ENCODE measurements at regions not wholly inside any gene's neighbourhood (a gene's known extent, or its start where the extent isn't known, plus 50 kb on each side); places are given as distances from the start of the nearest gene placed in this dataset.

DNA sequence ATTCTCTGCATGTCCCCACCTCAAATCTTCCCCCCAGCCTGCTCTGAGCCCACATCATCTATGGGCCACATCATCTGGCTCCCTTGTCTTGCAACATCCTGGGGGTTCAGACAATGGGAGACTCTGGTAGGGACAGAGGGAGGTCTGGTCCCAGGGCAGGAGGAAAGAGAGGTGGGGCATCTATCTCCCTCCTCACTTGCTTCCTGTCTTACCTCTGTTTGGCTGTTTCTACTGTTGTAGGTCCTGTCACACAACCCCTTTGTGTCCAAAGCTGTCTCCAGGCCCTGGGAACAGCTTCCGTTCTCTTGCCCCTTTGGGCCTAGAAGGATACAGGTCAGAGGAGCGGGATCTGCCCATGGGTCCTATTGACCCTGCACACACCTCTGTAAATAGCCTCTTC is 227.2 kb downstream of the NSG2 start:
- H3K9me3 ChIP-seq (ENCODE audit: low read depth) = no peaks in the 10 kb centered on the region
- no peak overlapping the region for H3K27ac ChIP-seq
- no peak overlapping the region for H3K27ac Mint-ChIP-seq
- DNase-seq (ENCODE audit: low spot score) = no peak
- no peak overlapping the region for H3K4me3 ChIP-seq
- H3K9ac ChIP-seq = no peak overlapping the region
- H4K20me1 ChIP-seq (ENCODE audit: low read depth) = no peaks in the 10 kb centered on the region
- H3K36me3 ChIP-seq = no peaks in the 10 kb centered on the region
- H3K4me2 ChIP-seq = no peak overlapping the region
- H3K4me3 Mint-ChIP-seq = no peak overlapping the region
- peaks cover 9% of the 10 kb centered on the region for H3K27me3 Mint-ChIP-seq (ENCODE audit: insufficient read depth, low read depth)
- H3K4me1 ChIP-seq = no peaks in the 10 kb centered on the region
- H3F3A ChIP-seq (ENCODE audit: low read depth) = no peaks in the 10 kb centered on the region
- no peaks in the 10 kb centered on the region for H3K27me3 ChIP-seq
- H3K36me3 Mint-ChIP-seq = no peaks in the 10 kb centered on the region
- H3K9me3 Mint-ChIP-seq = no peaks in the 10 kb centered on the region
- H3K4me1 Mint-ChIP-seq = no peaks in the 10 kb centered on the region
- no peak overlapping the region for H2AFZ ChIP-seq (replicated peaks)
- H3K79me2 ChIP-seq (ENCODE audit: low read depth) = no peaks in the 10 kb centered on the region
- TF ChIP-seq EZH2 (IDR thresholded peaks at IDR 0.05) (no peak), EZH2phosphoT487 (IDR thresholded peaks at IDR 0.05) (no peak)
- TF ChIP-seq, protein P1, sequence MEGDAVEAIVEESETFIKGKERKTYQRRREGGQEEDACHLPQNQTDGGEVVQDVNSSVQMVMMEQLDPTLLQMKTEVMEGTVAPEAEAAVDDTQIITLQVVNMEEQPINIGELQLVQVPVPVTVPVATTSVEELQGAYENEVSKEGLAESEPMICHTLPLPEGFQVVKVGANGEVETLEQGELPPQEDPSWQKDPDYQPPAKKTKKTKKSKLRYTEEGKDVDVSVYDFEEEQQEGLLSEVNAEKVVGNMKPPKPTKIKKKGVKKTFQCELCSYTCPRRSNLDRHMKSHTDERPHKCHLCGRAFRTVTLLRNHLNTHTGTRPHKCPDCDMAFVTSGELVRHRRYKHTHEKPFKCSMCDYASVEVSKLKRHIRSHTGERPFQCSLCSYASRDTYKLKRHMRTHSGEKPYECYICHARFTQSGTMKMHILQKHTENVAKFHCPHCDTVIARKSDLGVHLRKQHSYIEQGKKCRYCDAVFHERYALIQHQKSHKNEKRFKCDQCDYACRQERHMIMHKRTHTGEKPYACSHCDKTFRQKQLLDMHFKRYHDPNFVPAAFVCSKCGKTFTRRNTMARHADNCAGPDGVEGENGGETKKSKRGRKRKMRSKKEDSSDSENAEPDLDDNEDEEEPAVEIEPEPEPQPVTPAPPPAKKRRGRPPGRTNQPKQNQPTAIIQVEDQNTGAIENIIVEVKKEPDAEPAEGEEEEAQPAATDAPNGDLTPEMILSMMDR (IDR thresholded peaks at IDR 0.05) = no peak

DNA sequence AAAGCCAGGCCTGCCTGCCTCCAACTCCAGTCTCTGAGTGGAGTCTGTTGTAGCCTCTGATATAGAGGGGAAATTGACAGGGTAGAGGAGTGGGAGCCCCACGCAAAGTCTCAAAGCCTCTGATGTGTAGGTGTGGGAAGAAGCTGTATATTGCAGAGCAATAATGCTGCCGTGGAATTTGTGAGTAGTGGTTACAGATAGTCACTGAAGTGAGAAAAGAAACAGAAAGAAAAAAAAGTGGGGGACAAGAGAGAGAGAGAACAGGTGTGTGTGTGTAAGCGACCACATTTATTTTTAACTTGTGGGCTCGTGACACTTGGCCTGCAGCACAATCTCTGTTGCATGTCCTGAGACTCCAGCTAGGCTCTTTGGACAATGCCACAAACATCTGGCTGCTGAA is 227.8 kb downstream of the NSG2 start:
- Histone ChIP-seq H3K27ac (no peak overlapping the region), H4K20me1 (ENCODE audit: low read depth) (no peaks in the 10 kb centered on the region), H3K4me1 (no peaks in the 10 kb centered on the region), H3K36me3 (no peaks in the 10 kb centered on the region), H3K9me3 (ENCODE audit: low read depth) (no peaks in the 10 kb centered on the region), H2AFZ (replicated peaks) (no peak overlapping the region), H3K27me3 (no peaks in the 10 kb centered on the region), H3K9ac (no peak overlapping the region), H3K4me3 (no peak overlapping the region), H3K4me2 (no peak overlapping the region), H3K79me2 (ENCODE audit: low read depth) (no peaks in the 10 kb centered on the region), H3F3A (ENCODE audit: low read depth) (no peaks in the 10 kb centered on the region)
- Mint-ChIP-seq H3K27ac (no peak overlapping the region), H3K36me3 (no peaks in the 10 kb centered on the region), H3K9me3 (no peaks in the 10 kb centered on the region), H3K27me3 (ENCODE audit: insufficient read depth, low read depth) (peaks cover 9% of the 10 kb centered on the region), H3K4me1 (no peaks in the 10 kb centered on the region), H3K4me3 (no peak overlapping the region)
- TF ChIP-seq EZH2 (IDR thresholded peaks at IDR 0.05) = no peak
- TF ChIP-seq EZH2phosphoT487 (IDR thresholded peaks at IDR 0.05) = no peak
- TF ChIP-seq, protein P1 (IDR thresholded peaks at IDR 0.05) = no peak
- no peak for DNase-seq (ENCODE audit: low spot score)

GRCh38 chr5:174275959-174276358 is 230.5 kb downstream of the NSG2 start:
- H3K4me3 ChIP-seq = no peak overlapping the region
- H3K27me3 ChIP-seq = no peaks in the 10 kb centered on the region
- no peak overlapping the region for H3K9ac ChIP-seq
- no peak overlapping the region for H3K4me3 Mint-ChIP-seq
- H3F3A ChIP-seq (ENCODE audit: low read depth) = no peaks in the 10 kb centered on the region
- TF ChIP-seq, protein P1 (IDR thresholded peaks at IDR 0.05) = no peak
- TF ChIP-seq EZH2phosphoT487 (IDR thresholded peaks at IDR 0.05) = no peak
- TF ChIP-seq EZH2 (IDR thresholded peaks at IDR 0.05) = no peak
- no peak overlapping the region for H3K27ac ChIP-seq
- H3K36me3 Mint-ChIP-seq = no peaks in the 10 kb centered on the region
- H2AFZ ChIP-seq (replicated peaks) = no peak overlapping the region
- no peaks in the 10 kb centered on the region for H3K4me1 Mint-ChIP-seq
- no peaks in the 10 kb centered on the region for H3K79me2 ChIP-seq (ENCODE audit: low read depth)
- H3K27me3 Mint-ChIP-seq (ENCODE audit: insufficient read depth, low read depth) = peaks cover 14% of the 10 kb centered on the region
- no peak overlapping the region for H3K4me2 ChIP-seq
- H3K9me3 Mint-ChIP-seq = no peaks in the 10 kb centered on the region
- no peaks in the 10 kb centered on the region for H3K9me3 ChIP-seq (ENCODE audit: low read depth)
- DNase-seq (ENCODE audit: low spot score) = no peak
- no peak overlapping the region for H3K27ac Mint-ChIP-seq
- no peaks in the 10 kb centered on the region for H4K20me1 ChIP-seq (ENCODE audit: low read depth)
- no peaks in the 10 kb centered on the region for H3K4me1 ChIP-seq
- H3K36me3 ChIP-seq = no peaks in the 10 kb centered on the region

Data from neural progenitor cell (in vitro differentiated cells).